ENCODE measurements at regions not wholly inside any gene's neighbourhood (a gene's known extent, or its start where the extent isn't known, plus 50 kb on each side); places are given as distances from the start of the nearest gene placed in this dataset.

GRCh38 chr3:134302674-134303073 lies 52.0 kb upstream of the RYK start:
- ATAC-seq (no peak), DNase-seq (ENCODE audit: low read depth, low spot score) (no peak)
- Histone ChIP-seq H3K27me3 (ENCODE audit: control insufficient read depth, insufficient read depth, low read length) (no peaks in the 10 kb centered on the region), H3K27ac (ENCODE audit: low read length) (no peak overlapping the region), H3K36me3 (ENCODE audit: control insufficient read depth, insufficient read depth, low read length) (no peaks in the 10 kb centered on the region), H3K4me3 (ENCODE audit: low read depth in 2 of 2, low read length in 2 of 2) (no peak overlapping the region), H3K4me1 (ENCODE audit: control insufficient read depth, insufficient read depth, low read length) (peaks cover 3% of the 10 kb centered on the region; the same call in 1 of the 2 replicates), H3K9me3 (ENCODE audit: control insufficient read depth, insufficient read depth, low read depth, low read length) (no peaks in the 10 kb centered on the region)
- POLR2A ChIA-PET, result no interaction called here
- TF ChIP-seq CTCF (IDR thresholded peaks at IDR 0.05) (no peak), SIN3A (IDR thresholded peaks at IDR 0.05; ENCODE audit: borderline replicate concordance, insufficient read depth, low read depth, low read length) (no peak), POLR2AphosphoS5 (IDR thresholded peaks at IDR 0.05; ENCODE audit: low read depth, low read length) (no peak), TCF7L2 (IDR thresholded peaks at IDR 0.05; ENCODE audit: low read depth, low read length) (no peak), REST (IDR thresholded peaks at IDR 0.05; ENCODE audit: insufficient read depth in 1 of 2, low read depth in 2 of 2, low read length in 1 of 2) (no peak)
- no TSS peak for BruUV-seq (replicated peaks)
- in situ Hi-C loops (cut with HindIII; ENCODE audit: low pct_unique_long_range_greater_than_20kb, low sequenced_read_pairs), result no loop called here
- CTCF ChIA-PET, result interaction anchor here (0.6 to 0.7 kb wide), 3 partner anchors 18 to 80 kb away, joined by 3 to 14 read pairs (median 4); no protein-coding TSS in a partner anchor
- intact Hi-C loops (cut with micrococcal nuclease; ENCODE audit: unreplicated experiment), result no loop called here

GRCh38 chr3:134300520-134300919 lies 49.9 kb upstream of the RYK start:
- POLR2A ChIA-PET, result no interaction called here
- CTCF ChIA-PET, result no interaction called here
- no TSS peak for BruUV-seq (replicated peaks)
- intact Hi-C loops (cut with micrococcal nuclease; ENCODE audit: unreplicated experiment), result no loop called here
- no peaks in the 10 kb centered on the region for H3K27me3 ChIP-seq (ENCODE audit: control insufficient read depth, insufficient read depth, low read length)
- DNase-seq (ENCODE audit: low read depth, low spot score), result no peak
- H3K4me1 ChIP-seq (ENCODE audit: control insufficient read depth, insufficient read depth, low read length), result peaks cover 3% of the 10 kb centered on the region; the same call in 1 of the 2 replicates
- H3K4me3 ChIP-seq (ENCODE audit: low read depth in 2 of 2, low read length in 2 of 2), result no peak overlapping the region
- TF ChIP-seq CTCF (IDR thresholded peaks at IDR 0.05) (peak; percentile 18), POLR2AphosphoS5 (IDR thresholded peaks at IDR 0.05; ENCODE audit: low read depth, low read length) (no peak)
- no peak overlapping the region for H3K27ac ChIP-seq (ENCODE audit: low read length)
- in situ Hi-C loops (cut with HindIII; ENCODE audit: low pct_unique_long_range_greater_than_20kb, low sequenced_read_pairs), result no loop called here
- H3K36me3 ChIP-seq (ENCODE audit: control insufficient read depth, insufficient read depth, low read length), result no peaks in the 10 kb centered on the region
- ATAC-seq, result peak; percentile 87
- peaks cover 4% of the 10 kb centered on the region; the same call in 1 of the 2 replicates for H3K9me3 ChIP-seq (ENCODE audit: control insufficient read depth, insufficient read depth, low read depth, low read length)
